ENCODE measurements at regions not wholly inside any gene's neighbourhood (a gene's known extent, or its start where the extent isn't known, plus 50 kb on each side); places are given as distances from the start of the nearest gene placed in this dataset.

DNA sequence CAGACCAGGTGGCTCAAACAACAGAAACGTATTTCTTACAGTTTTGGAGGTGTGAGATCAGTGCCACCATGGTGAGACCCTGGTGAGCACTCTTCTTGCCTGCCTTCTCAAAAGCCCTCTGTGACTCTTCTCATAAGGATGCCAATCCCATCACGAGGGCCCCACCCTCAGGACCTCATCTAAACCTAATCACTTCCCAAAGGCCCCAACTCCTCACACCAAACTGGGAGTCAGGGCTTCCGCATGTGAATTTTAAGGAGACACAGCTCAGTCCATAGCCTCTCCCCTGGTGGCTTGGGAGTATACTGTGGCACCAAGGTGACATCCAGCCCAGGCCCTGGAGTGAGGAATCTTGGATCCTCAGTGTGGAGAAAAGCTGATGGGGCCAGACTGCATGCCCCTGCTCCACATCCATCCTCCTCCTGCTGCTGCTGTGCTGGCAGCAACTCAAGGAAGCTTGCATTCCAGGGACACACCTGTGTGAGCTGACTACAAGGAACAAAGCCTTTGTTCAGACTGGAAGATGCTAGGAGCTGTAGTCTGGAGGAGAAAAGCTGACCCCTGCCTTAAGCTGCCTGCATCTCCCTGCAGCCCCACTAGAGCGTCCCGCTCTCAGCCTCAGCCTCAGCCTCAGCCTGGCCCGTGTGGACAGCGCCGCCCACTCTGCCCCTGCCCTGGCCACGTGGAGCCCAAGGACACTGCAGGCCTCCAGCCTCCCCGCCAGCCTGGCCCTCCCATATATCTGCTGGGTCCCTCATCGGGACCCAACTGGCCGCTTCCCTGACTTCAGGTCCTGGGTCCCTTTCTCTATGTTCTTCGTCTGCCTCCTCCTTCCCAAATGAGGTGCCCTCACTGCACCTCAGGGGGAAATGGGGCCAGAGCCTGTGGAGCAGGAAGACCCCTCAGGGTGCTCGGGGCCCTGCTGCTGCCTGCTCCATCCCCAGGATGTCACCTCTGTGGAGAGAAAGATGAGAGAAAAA, 87.8 kb upstream of the RAB6C start:
- TF ChIP-seq CTCF (optimal IDR thresholded peaks at IDR 0.05 in 1 of 3, IDR thresholded peaks at IDR 0.05 in 1 of 3, conservative IDR thresholded peaks at IDR 0.05 in 1 of 3; ENCODE audit: extremely low read depth in 1 of 3, insufficient read depth in 2 of 3, low read length in 3 of 3) (no peak), EZH2 (IDR thresholded peaks at IDR 0.05; ENCODE audit: low read length) (no peak)
